ENCODE measurements at regions not wholly inside any gene's neighbourhood (a gene's known extent, or its start where the extent isn't known, plus 50 kb on each side); places are given as distances from the start of the nearest gene placed in this dataset.

GRCh38 chr3:67232642-67233041 is 234.5 kb downstream of the KBTBD8 start:
- no peak for TF ChIP-seq TCF12 (IDR thresholded peaks at IDR 0.05; ENCODE audit: low read depth)
- no peak for TF ChIP-seq FOXM1 (IDR thresholded peaks at IDR 0.05; ENCODE audit: borderline replicate concordance, low read depth)
- no peak for TF ChIP-seq EP300 (IDR thresholded peaks at IDR 0.05; ENCODE audit: borderline replicate concordance)
- no peak for TF ChIP-seq YY1 (IDR thresholded peaks at IDR 0.05; ENCODE audit: low read depth)
- no peak for TF ChIP-seq ZBTB7A (IDR thresholded peaks at IDR 0.05; ENCODE audit: low read depth)
- no peak for TF ChIP-seq NFIC (IDR thresholded peaks at IDR 0.05)
- TF ChIP-seq RAD21 (IDR thresholded peaks at IDR 0.05; ENCODE audit: low read depth) = no peak

All from Ishikawa (cell line).